ENCODE measurements at regions not wholly inside any gene's neighbourhood (a gene's known extent, or its start where the extent isn't known, plus 50 kb on each side); places are given as distances from the start of the nearest gene placed in this dataset.

- no peak for DNase-seq (ENCODE audit: low read depth in 2 of 2)
Observed at GRCh38 chrX:95029571-95029970, 1355.6 kb downstream of the FAM133A start.

- DNase-seq (ENCODE audit: low read depth in 2 of 2), result no peak
Observed at GRCh38 chrX:95040104-95040503, 1366.1 kb downstream of the FAM133A start.

- DNase-seq (ENCODE audit: low read depth in 2 of 2), result no peak
Observed at GRCh38 chrX:95044331-95044730, 1370.3 kb downstream of the FAM133A start.

- no peak for DNase-seq (ENCODE audit: low read depth in 2 of 2)
Observed at GRCh38 chrX:95055991-95056390, 1382.0 kb downstream of the FAM133A start.

- no peak for DNase-seq (ENCODE audit: low read depth in 2 of 2)
Observed at GRCh38 chrX:95056901-95057300, 1382.9 kb downstream of the FAM133A start.

GRCh38 chrX:95057341-95057740, 1383.3 kb downstream of the FAM133A start:
- peak in 1 of 2 experiments; percentile 14 for DNase-seq (ENCODE audit: low read depth in 2 of 2)

GRCh38 chrX:95058815-95059214, 1384.8 kb downstream of the FAM133A start:
- peak; percentile 61 to 66 for DNase-seq (ENCODE audit: low read depth in 2 of 2)

- no peak for DNase-seq (ENCODE audit: low read depth in 2 of 2)
Observed at GRCh38 chrX:95059909-95060308, 1385.9 kb downstream of the FAM133A start.

GRCh38 chrX:95063554-95063953, 1389.5 kb downstream of the FAM133A start:
- DNase-seq (ENCODE audit: low read depth in 2 of 2), result no peak

GRCh38 chrX:95065151-95065550, 1391.1 kb downstream of the FAM133A start:
- DNase-seq (ENCODE audit: low read depth in 2 of 2), result no peak

- no peak for DNase-seq (ENCODE audit: low read depth in 2 of 2)
Observed at GRCh38 chrX:95071052-95071451, 1397.0 kb downstream of the FAM133A start.

GRCh38 chrX:95071621-95072020, 1397.6 kb downstream of the FAM133A start:
- DNase-seq (ENCODE audit: low read depth in 2 of 2), result no peak

GRCh38 chrX:95076449-95076848, 1402.4 kb downstream of the FAM133A start:
- no peak for DNase-seq (ENCODE audit: low read depth in 2 of 2)

- no peak for DNase-seq (ENCODE audit: low read depth in 2 of 2)
Observed at GRCh38 chrX:95101851-95102390, 1427.9 kb downstream of the FAM133A start.

GRCh38 chrX:95117556-95117955, 1443.5 kb downstream of the FAM133A start:
- no peak for DNase-seq (ENCODE audit: low read depth in 2 of 2)

GRCh38 chrX:95145848-95146490, 1472.0 kb downstream of the FAM133A start:
- no peak for DNase-seq (ENCODE audit: low read depth in 2 of 2)

- DNase-seq (ENCODE audit: low read depth in 2 of 2), result no peak
Observed at GRCh38 chrX:95152810-95153209, 1478.8 kb downstream of the FAM133A start.

GRCh38 chrX:95156566-95156965, 1482.6 kb downstream of the FAM133A start:
- DNase-seq (ENCODE audit: low read depth in 2 of 2), result no peak
